Transverse colon (tissue), 4 donors: ENCODE measurements at regions not wholly inside any gene's neighbourhood (a gene's known extent, or its start where the extent isn't known, plus 50 kb on each side); places are given as distances from the start of the nearest gene placed in this dataset.

Experiments used
- DNase-seq: peaks from one replicate; pipeline ENCODE4 v3.0.0-alpha.2; 2019
- H3K27ac ChIP-seq, 4 donors: fragments of 200-600 bp; sonication (generic); 2 replicates each; pipeline ENCODE4 v1.5.1; 2016 to 2018; ENCODE audit warnings: inconsistent platforms in 4 of 4
- H3K27me3 ChIP-seq: fragments of 200-600 bp; sonication (generic); 2 replicates; pipeline ENCODE4 v1.5.1; 2017; ENCODE audit warnings: inconsistent platforms
- H3K36me3 ChIP-seq, 4 donors: fragments of 200-600 bp; sonication (generic); 2 replicates each; pipeline ENCODE4 v1.5.1; 2017 to 2019; ENCODE audit warnings: inconsistent platforms in 4 of 4
- H3K4me1 ChIP-seq, 4 donors: fragments of 200-600 bp; sonication (generic); 2 replicates each; pipeline ENCODE4 v1.5.1; 2017 to 2020; ENCODE audit warnings: inconsistent platforms in 4 of 4
- H3K4me3 ChIP-seq, 4 donors: fragments of 200-600 bp; sonication (generic); 1 replicate in 1 of 4; 2 replicates in 3 of 4; pipeline versions ENCODE4 v1.5.1 to v1.6.1; 2017 to 2019; ENCODE audit warnings: inconsistent platforms in 4 of 4
- H3K9me3 ChIP-seq, 2 donors: fragments of 200-600 bp; sonication (generic); 2 replicates each; pipeline ENCODE4 v1.5.1; 2017 to 2019; ENCODE audit warnings: inconsistent platforms in 2 of 2
- EP300 ChIP-seq: sonication (generic); formaldehyde crosslinking; IDR thresholded peaks from one replicate; pipeline ENCODE4 v1.6.1; 2017; ENCODE audit warnings: antibody characterized with exemption, low read depth
- POLR2A ChIP-seq: fragments of 450-650 bp; IDR thresholded peaks from one replicate; pipeline ENCODE4 v1.6.1; 2016; ENCODE audit warnings: antibody characterized with exemption, mild to moderate bottlenecking, moderate library complexity
- POLR2AphosphoS5 ChIP-seq, 3 donors: sonication (generic); formaldehyde crosslinking; IDR thresholded peaks; one replicate each; pipeline ENCODE4 v1.6.1; 2016; ENCODE audit warnings: antibody characterized with exemption in 3 of 3
- WGBS, 2 donors: methylation state at CpG; one replicate each; pipeline ENCODE4 v1.1.5; 2018; ENCODE audit warnings: low coverage in 1 of 2; 5-methylcytosine and 5-hydroxymethylcytosine counted together
- in situ Hi-C, 4 donors: fragments of 200-750 bp; cut with MboI; loops; one replicate each; pipeline versions ENCODE4 v1.15.0 to v1.15.1; 2017; ENCODE audit warnings: low sequenced_read_pairs in 3 of 4, low pct_ligation_motif_present in 1 of 4, low pct_unique_long_range_greater_than_20kb in 1 of 4
- intact Hi-C: fragments of 100-400 bp; cut with DNase I; formaldehyde crosslinking; loops from one replicate; pipeline ENCODE4 v1.15.1; 2023; ENCODE audit warnings: low total_unique reads
- TF ChIP-seq, protein P1 (sequence below), 5 experiments: fragments of 200-600 bp in 3 of 5; fragments of 450-650 bp in 2 of 5; sonication (generic) in 3 of 5; IDR thresholded peaks; 1 replicate in 2 of 5; 2 replicates in 3 of 5; pipeline ENCODE4 v1.5.1; 2016 to 2017; ENCODE audit warnings: antibody characterized with exemption in 5 of 5, inconsistent platforms in 3 of 5, mild to moderate bottlenecking in 2 of 5, moderate library complexity in 1 of 5

- no peaks in the 10 kb centered on the region for H3K27me3 ChIP-seq
- no peak for DNase-seq
- H3K36me3 ChIP-seq: no peaks in the 10 kb centered on the region
- no peaks in the 10 kb centered on the region for H3K9me3 ChIP-seq
- H3K4me3 ChIP-seq: no peak overlapping the region
- in situ Hi-C loops: no loop called here
- H3K4me1 ChIP-seq: no peaks in the 10 kb centered on the region
- no peak for TF ChIP-seq POLR2AphosphoS5 (IDR thresholded peaks at IDR 0.05)
- no peak for TF ChIP-seq POLR2A
- no peak for TF ChIP-seq EP300
- TF ChIP-seq, protein P1, sequence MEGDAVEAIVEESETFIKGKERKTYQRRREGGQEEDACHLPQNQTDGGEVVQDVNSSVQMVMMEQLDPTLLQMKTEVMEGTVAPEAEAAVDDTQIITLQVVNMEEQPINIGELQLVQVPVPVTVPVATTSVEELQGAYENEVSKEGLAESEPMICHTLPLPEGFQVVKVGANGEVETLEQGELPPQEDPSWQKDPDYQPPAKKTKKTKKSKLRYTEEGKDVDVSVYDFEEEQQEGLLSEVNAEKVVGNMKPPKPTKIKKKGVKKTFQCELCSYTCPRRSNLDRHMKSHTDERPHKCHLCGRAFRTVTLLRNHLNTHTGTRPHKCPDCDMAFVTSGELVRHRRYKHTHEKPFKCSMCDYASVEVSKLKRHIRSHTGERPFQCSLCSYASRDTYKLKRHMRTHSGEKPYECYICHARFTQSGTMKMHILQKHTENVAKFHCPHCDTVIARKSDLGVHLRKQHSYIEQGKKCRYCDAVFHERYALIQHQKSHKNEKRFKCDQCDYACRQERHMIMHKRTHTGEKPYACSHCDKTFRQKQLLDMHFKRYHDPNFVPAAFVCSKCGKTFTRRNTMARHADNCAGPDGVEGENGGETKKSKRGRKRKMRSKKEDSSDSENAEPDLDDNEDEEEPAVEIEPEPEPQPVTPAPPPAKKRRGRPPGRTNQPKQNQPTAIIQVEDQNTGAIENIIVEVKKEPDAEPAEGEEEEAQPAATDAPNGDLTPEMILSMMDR (IDR thresholded peaks at IDR 0.05): no peak
- no peak overlapping the region for H3K27ac ChIP-seq
- WGBS, 2 donors: 75 to 86% methylated on average over 1 of the region's 1 CpG
- intact Hi-C loops: no loop called here
Observed at GRCh38 chr2:146038014-146038413, 1518.1 kb upstream of the ZEB2 start.

DNA sequence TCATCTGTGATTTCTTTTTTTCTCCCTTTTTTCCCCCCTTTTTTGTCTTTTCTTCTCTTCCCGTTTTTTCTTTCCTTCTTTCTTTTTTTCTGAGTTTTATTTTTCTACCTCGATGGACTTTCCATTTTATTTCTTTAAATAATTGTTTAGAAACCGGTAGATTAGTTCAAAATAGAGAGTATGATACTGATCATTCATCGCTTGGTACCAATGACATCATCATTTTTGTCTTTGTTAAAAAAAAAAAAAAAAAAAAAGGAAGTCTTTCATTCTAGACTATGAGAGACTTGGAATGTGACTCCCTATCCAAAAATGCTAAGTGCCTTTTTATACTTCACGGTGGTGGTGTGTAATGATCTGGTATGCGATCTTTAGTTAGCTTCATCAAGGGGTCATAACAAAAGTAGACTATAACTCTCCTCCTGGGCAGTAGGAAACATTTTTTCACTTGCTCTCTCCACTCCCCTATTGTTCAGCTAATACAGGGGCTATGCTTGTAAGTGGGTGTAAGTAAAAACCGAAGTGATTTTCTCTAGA, 1517.5 kb upstream of the ZEB2 start:
- Histone ChIP-seq H3K27me3 (no peaks in the 10 kb centered on the region), H3K4me1 (no peaks in the 10 kb centered on the region), H3K4me3 (no peak overlapping the region), H3K36me3 (no peaks in the 10 kb centered on the region), H3K9me3 (no peaks in the 10 kb centered on the region), H3K27ac (no peak overlapping the region)
- TF ChIP-seq EP300 (no peak), POLR2A (no peak), POLR2AphosphoS5 (IDR thresholded peaks at IDR 0.05) (no peak)
- TF ChIP-seq, protein P1 (IDR thresholded peaks at IDR 0.05): no peak
- in situ Hi-C loops: no loop called here
- intact Hi-C loops: no loop called here
- WGBS, 2 donors: 72 to 80% methylated on average over 6 to 7 of the region's 7 CpGs
- DNase-seq: no peak

- Histone ChIP-seq H3K27ac (no peak overlapping the region), H3K36me3 (no peaks in the 10 kb centered on the region), H3K4me3 (no peak overlapping the region), H3K27me3 (no peaks in the 10 kb centered on the region), H3K4me1 (no peaks in the 10 kb centered on the region), H3K9me3 (no peaks in the 10 kb centered on the region)
- TF ChIP-seq, protein P1 (IDR thresholded peaks at IDR 0.05): no peak
- TF ChIP-seq POLR2AphosphoS5 (IDR thresholded peaks at IDR 0.05): no peak
- no peak for TF ChIP-seq POLR2A
- no peak for TF ChIP-seq EP300
- intact Hi-C loops: no loop called here
- in situ Hi-C loops: no loop called here
- WGBS, 2 donors: 71 to 91% methylated on average over 2 to 3 of the region's 3 CpGs
- no peak for DNase-seq
Observed at GRCh38 chr2:146031158-146031557, 1511.2 kb upstream of the ZEB2 start.

- Histone ChIP-seq H3K36me3 (no peaks in the 10 kb centered on the region), H3K4me3 (no peak overlapping the region), H3K4me1 (no peaks in the 10 kb centered on the region), H3K9me3 (no peaks in the 10 kb centered on the region), H3K27ac (no peak overlapping the region), H3K27me3 (no peaks in the 10 kb centered on the region)
- DNase-seq: no peak
- TF ChIP-seq POLR2AphosphoS5 (IDR thresholded peaks at IDR 0.05) (no peak), POLR2A (no peak), EP300 (no peak)
- TF ChIP-seq, protein P1 (IDR thresholded peaks at IDR 0.05): no peak
- in situ Hi-C loops: no loop called here
- 64 to 76% methylated on average over 2 of the region's 2 CpGs for WGBS, 2 donors
- intact Hi-C loops: no loop called here
Observed at GRCh38 chr2:146027156-146027555, 1507.2 kb upstream of the ZEB2 start.
